ENCODE measurements at regions not wholly inside any gene's neighbourhood (a gene's known extent, or its start where the extent isn't known, plus 50 kb on each side); places are given as distances from the start of the nearest gene placed in this dataset.
"Not testable (repeated sequence)": the region's sequence is repeated elsewhere in the genome, so short reads cannot be mapped to it uniquely, and the experiment has no call there.

GRCh38 chr12:45490232-45490881 is 239.1 kb upstream of the ARID2 start:
- no peaks in the 10 kb centered on the region for H3K4me1 Mint-ChIP-seq
- H3K36me3 Mint-ChIP-seq = peaks cover 0 to 4% (median 0%) of the 10 kb centered on the region in 3 donors

GRCh38 chr12:45494279-45494678 is 235.2 kb upstream of the ARID2 start:
- peaks cover 0 to 3% (median 2%) of the 10 kb centered on the region in 3 donors for H3K27me3 Mint-ChIP-seq (ENCODE audit: low read depth in 3 of 3)
- H3K27ac Mint-ChIP-seq = no peak overlapping the region
- peaks cover 0 to 4% (median 0%) of the 10 kb centered on the region in 3 donors for H3K36me3 Mint-ChIP-seq
- H3K4me3 Mint-ChIP-seq = no peak overlapping the region
- H3K9me3 Mint-ChIP-seq = peaks cover 0 to 6% (median 0%) of the 10 kb centered on the region in 6 donors
- no peak for DNase-seq
- H3K4me1 Mint-ChIP-seq = peaks cover 0 to 23% of the 10 kb centered on the region in 2 donors

More at GRCh38 chr12:45490232-45490881, 239.1 kb upstream of the ARID2 start:
- no peak overlapping the region for H3K4me3 Mint-ChIP-seq
- H3K27ac Mint-ChIP-seq = no peak overlapping the region
- peaks cover 0 to 3% (median 0%) of the 10 kb centered on the region in 3 donors for H3K27me3 Mint-ChIP-seq (ENCODE audit: low read depth in 3 of 3)
- DNase-seq = no peak
- H3K9me3 Mint-ChIP-seq = peaks cover 0 to 6% (median 0%) of the 10 kb centered on the region in 6 donors

GRCh38 chr12:45498645-45499044 is 230.9 kb upstream of the ARID2 start:
- Mint-ChIP-seq H3K9me3 (no peaks in the 10 kb centered on the region), H3K36me3 (no peaks in the 10 kb centered on the region), H3K4me1 (peaks cover 2 to 43% of the 10 kb centered on the region in 2 donors), H3K27ac (peak overlapping the region in 1 of 6 donors; percentile 76), H3K27me3 (ENCODE audit: low read depth in 3 of 3) (peaks cover 0 to 5% (median 2%) of the 10 kb centered on the region in 3 donors), H3K4me3 (peak overlapping the region in 2 of 5 donors; percentile 29 to 49)
- peak in 2 of 3 donors; percentile 31 to 46 for DNase-seq

GRCh38 chr12:45502481-45503128 is 226.9 kb upstream of the ARID2 start:
- DNase-seq = no peak
- no peak overlapping the region for H3K4me3 Mint-ChIP-seq
- H3K27ac Mint-ChIP-seq = no peak overlapping the region
- H3K36me3 Mint-ChIP-seq = peaks cover 0 to 3% (median 0%) of the 10 kb centered on the region in 3 donors
- peaks cover 0 to 5% (median 0%) of the 10 kb centered on the region in 3 donors for H3K27me3 Mint-ChIP-seq (ENCODE audit: low read depth in 3 of 3)
- H3K4me1 Mint-ChIP-seq = peaks cover 2 to 38% of the 10 kb centered on the region in 2 donors
- H3K9me3 Mint-ChIP-seq = peaks cover 0 to under 1% (median 0%) of the 10 kb centered on the region in 6 donors

- H3K27me3 Mint-ChIP-seq (ENCODE audit: low read depth in 3 of 3) = peaks cover 0 to 5% (median 0%) of the 10 kb centered on the region in 3 donors
- H3K4me1 Mint-ChIP-seq = peaks cover 2 to 35% of the 10 kb centered on the region in 2 donors
- H3K9me3 Mint-ChIP-seq = peaks cover 0 to 3% (median 0%) of the 10 kb centered on the region in 6 donors
- H3K27ac Mint-ChIP-seq = no peak overlapping the region
- no peak overlapping the region for H3K4me3 Mint-ChIP-seq
- H3K36me3 Mint-ChIP-seq = peaks cover 0 to 3% (median 0%) of the 10 kb centered on the region in 3 donors
- DNase-seq = no peak
These were observed 225.6 kb upstream of the ARID2 start for GRCh38 chr12:45503899-45504298.

- Mint-ChIP-seq H3K27me3 (ENCODE audit: low read depth in 3 of 3) (peaks cover 0 to 5% (median 0%) of the 10 kb centered on the region in 3 donors), H3K27ac (no peak overlapping the region), H3K9me3 (peaks cover 0 to 3% (median 0%) of the 10 kb centered on the region in 6 donors), H3K4me3 (no peak overlapping the region), H3K4me1 (peaks cover 2 to 35% of the 10 kb centered on the region in 2 donors), H3K36me3 (peaks cover 0 to 3% (median 0%) of the 10 kb centered on the region in 3 donors)
- DNase-seq = no peak
These were observed 225.0 kb upstream of the ARID2 start for GRCh38 chr12:45504316-45505010.

GRCh38 chr12:45509187-45509586 is 220.3 kb upstream of the ARID2 start:
- peak in 2 of 3 donors; percentile 17 to 33 for DNase-seq

GRCh38 chr12:45509621-45510020 is 219.9 kb upstream of the ARID2 start:
- Mint-ChIP-seq H3K4me3 (peak overlapping the region in 2 of 5 donors; percentile 3 to 68), H3K27ac (peak overlapping the region in 4 of 6 donors; percentile 37 to 81 (median 66)), H3K9me3 (peaks cover 0 to 6% (median 1%) of the 10 kb centered on the region in 6 donors), H3K36me3 (peaks cover 0 to 12% (median 7%) of the 10 kb centered on the region in 3 donors), H3K27me3 (ENCODE audit: low read depth in 3 of 3) (peaks cover 0 to 2% (median 0%) of the 10 kb centered on the region in 3 donors), H3K4me1 (peaks cover 0 to 33% of the 10 kb centered on the region in 2 donors)
- no peak for DNase-seq

More at GRCh38 chr12:45509187-45509586, 220.3 kb upstream of the ARID2 start:
- Mint-ChIP-seq H3K4me1 (peaks cover 0 to 33% of the 10 kb centered on the region in 2 donors), H3K4me3 (peak overlapping the region in 2 of 5 donors; percentile 3 to 68), H3K27ac (peak overlapping the region in 3 of 6 donors; percentile 59 to 81 (median 73)), H3K36me3 (peaks cover 0 to 12% (median 7%) of the 10 kb centered on the region in 3 donors), H3K27me3 (ENCODE audit: low read depth in 3 of 3) (peaks cover 0 to 2% (median 0%) of the 10 kb centered on the region in 3 donors), H3K9me3 (peaks cover 0 to 6% (median 1%) of the 10 kb centered on the region in 6 donors)

DNA sequence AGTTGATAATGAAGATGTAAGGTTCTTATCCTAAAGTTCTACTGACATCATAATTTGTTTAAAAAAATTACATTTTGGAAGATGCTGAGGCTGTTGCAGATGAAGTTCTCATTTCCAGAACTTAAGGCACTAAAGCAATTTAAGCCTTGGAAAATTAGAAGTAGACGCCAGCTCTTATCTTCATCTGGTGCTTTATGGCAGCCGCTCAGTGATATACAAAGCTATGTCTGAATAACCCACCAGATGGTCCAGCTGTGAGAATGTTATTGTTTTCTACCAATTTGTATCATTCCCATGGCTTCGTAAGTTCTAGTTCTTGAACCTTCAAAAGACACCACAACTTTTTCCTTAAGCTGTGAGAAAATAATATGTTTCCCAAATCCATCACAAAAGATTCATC is 212.1 kb upstream of the ARID2 start:
- Mint-ChIP-seq H3K27ac (peak overlapping the region in 3 of 6 donors; percentile 92 to 95 (median 92)), H3K36me3 (peaks cover 0 to 1% (median under 1%) of the 10 kb centered on the region in 3 donors), H3K4me1 (peaks cover 20 to 24% of the 10 kb centered on the region in 2 donors), H3K27me3 (ENCODE audit: low read depth in 3 of 3) (peaks cover 0 to 2% (median 0%) of the 10 kb centered on the region in 3 donors), H3K9me3 (no peaks in the 10 kb centered on the region), H3K4me3 (no peak overlapping the region)
- DNase-seq = no peak

DNA sequence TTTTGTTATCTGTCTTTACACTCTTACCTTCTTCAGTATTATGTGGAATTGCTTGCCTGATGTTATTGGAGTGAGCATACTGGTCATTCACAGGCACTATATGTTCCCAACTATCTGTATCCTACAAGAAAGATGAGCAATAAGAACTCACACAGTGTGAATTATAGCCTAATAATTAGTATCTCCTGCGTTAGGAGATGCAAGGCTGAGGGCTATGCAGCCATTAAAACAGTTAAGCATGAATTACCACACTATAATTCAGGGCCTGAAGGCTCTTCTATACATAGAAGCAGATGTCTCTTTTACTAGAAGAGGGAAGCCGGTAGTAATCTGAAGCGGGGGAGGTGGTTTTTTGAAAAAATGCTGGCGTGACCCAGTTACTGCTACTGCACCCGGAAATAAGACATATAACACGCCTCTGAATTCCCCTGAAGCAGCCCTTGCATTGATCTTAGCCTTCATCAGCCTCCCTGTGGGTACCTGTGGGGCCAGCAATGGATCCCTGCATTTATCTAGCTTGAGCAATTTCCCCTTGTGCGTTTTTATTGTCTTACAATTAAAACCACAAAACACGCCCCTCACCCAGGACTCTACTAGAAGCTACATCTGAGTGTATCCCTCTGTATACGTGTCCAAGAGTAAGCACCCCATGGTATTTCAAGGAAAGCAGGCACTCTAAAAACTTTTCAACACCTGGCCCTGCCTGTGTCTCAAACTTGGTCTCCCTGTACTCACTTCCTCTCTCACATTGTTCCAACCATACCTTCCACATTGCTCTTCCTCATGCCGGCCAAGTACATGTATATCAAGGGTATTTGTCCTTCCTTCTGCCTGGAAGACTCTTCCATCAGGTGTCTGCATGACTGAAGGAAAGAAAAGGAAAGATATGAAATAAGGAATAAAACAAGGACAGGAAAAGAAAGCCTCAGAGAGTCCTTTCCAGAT is 210.9 kb upstream of the ARID2 start:
- Mint-ChIP-seq H3K36me3 (peaks cover 0 to 10% (median 4%) of the 10 kb centered on the region in 3 donors), H3K4me3 (peak overlapping the region; percentile 37 to 74 (median 69)), H3K27me3 (ENCODE audit: low read depth in 3 of 3) (peaks cover 0 to 2% (median 0%) of the 10 kb centered on the region in 3 donors), H3K4me1 (peaks cover 20 to 24% of the 10 kb centered on the region in 2 donors), H3K27ac (peak overlapping the region; percentile 75 to 95 (median 92)), H3K9me3 (peaks cover 0 to 9% (median under 1%) of the 10 kb centered on the region in 6 donors)
- DNase-seq = peak; percentile 54 to 66 (median 65)

- Mint-ChIP-seq H3K4me3 (no peak overlapping the region), H3K27me3 (ENCODE audit: low read depth in 3 of 3) (peaks cover 0 to 1% (median 0%) of the 10 kb centered on the region in 3 donors), H3K27ac (no peak overlapping the region), H3K36me3 (peaks cover 3 to 27% (median 4%) of the 10 kb centered on the region in 3 donors), H3K4me1 (peaks cover 18 to 32% of the 10 kb centered on the region in 2 donors), H3K9me3 (peaks cover 3 to 9% (median 7%) of the 10 kb centered on the region in 6 donors)
- DNase-seq = no peak
These were observed 207.3 kb upstream of the ARID2 start for GRCh38 chr12:45522227-45522626.

DNA sequence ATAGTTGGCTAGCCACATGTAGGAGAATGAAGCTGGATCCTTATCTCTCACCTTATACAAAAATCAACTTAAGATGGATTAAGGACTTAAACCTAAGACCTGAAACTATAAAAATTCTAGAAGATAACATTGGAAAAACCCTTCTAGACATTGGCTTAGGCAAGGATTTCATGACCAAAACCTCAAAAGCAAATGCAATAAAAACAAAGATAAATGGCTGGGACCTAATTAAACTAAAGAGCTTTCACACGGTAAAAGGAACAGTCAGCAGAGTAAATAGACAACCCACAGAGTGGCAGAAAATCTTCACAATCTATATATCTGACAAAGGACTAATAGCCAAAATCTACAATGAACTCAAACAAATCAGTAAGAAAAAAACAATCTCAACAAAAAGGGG is 202.7 kb upstream of the ARID2 start:
- not testable (repeated sequence) for H3K27ac Mint-ChIP-seq; H3K27me3 Mint-ChIP-seq (ENCODE audit: low read depth in 3 of 3); DNase-seq; H3K4me3 Mint-ChIP-seq
- Mint-ChIP-seq H3K9me3 (peaks cover 5 to 19% (median 9%) of the 10 kb centered on the region in 6 donors), H3K36me3 (peaks cover 3 to 38% (median 9%) of the 10 kb centered on the region in 3 donors), H3K4me1 (peaks cover 0 to 13% of the 10 kb centered on the region in 2 donors)

All from immature natural killer cell (primary cell).